Kidney (tissue), 13 donors: ENCODE measurements at regions not wholly inside any gene's neighbourhood (a gene's known extent, or its start where the extent isn't known, plus 50 kb on each side); places are given as distances from the start of the nearest gene placed in this dataset.

Experiments
- DNase-seq, 5 donors: peaks; one replicate each; pipeline ENCODE4 v3.0.0-alpha.2; 2013 to 2020
- FAIRE-seq: peaks from 2 replicates; lab custom pipeline; 2012; peaks lifted over from hg19 to GRCh38; lab: Jason Lieb, UNC
- H3K27ac ChIP-seq, 2 donors: one replicate each; pipeline ENCODE4 v1.7.0; 2013; ENCODE audit warnings: low read depth in 2 of 2, low read length in 2 of 2, inconsistent platforms in 1 of 2
- H3K27me3 ChIP-seq: one replicate; pipeline ENCODE4 v1.7.1; 2013; ENCODE audit warnings: low read length, inconsistent platforms; ENCODE audit not compliant: control insufficient read depth, insufficient read depth
- H3K36me3 ChIP-seq, 3 donors: one replicate each; pipeline versions ENCODE4 v1.7.0 to v1.7.1; 2013; ENCODE audit warnings: low read length in 3 of 3, control low read depth in 1 of 3, inconsistent platforms in 1 of 3; ENCODE audit not compliant: insufficient read depth in 3 of 3, control insufficient read depth in 2 of 3
- H3K4me1 ChIP-seq, 3 donors: one replicate each; pipeline versions ENCODE4 v1.7.0 to v1.7.1; 2013; ENCODE audit warnings: low read length in 3 of 3, inconsistent platforms in 1 of 3, low read depth in 1 of 3; ENCODE audit not compliant: control insufficient read depth in 2 of 3, insufficient read depth in 2 of 3
- H3K4me3 ChIP-seq, 3 donors: one replicate each; pipeline versions ENCODE4 v1.7.0 to v1.8.1; 2013; ENCODE audit warnings: low read length in 3 of 3, control low read depth in 1 of 3, inconsistent platforms in 1 of 3
- H3K9ac ChIP-seq, 3 donors: one replicate each; pipeline versions ENCODE4 v1.7.0 to v1.7.1; 2013; ENCODE audit warnings: low read length in 3 of 3, control low read depth in 1 of 3, inconsistent platforms in 1 of 3
- H3K9me3 ChIP-seq, 3 donors: one replicate each; pipeline versions ENCODE4 v1.7.0 to v1.7.1; 2013; ENCODE audit warnings: low read length in 3 of 3, control low read depth in 1 of 3, inconsistent platforms in 1 of 3; ENCODE audit not compliant: control insufficient read depth in 2 of 3, insufficient read depth in 1 of 3
- intact Hi-C: fragments of 100-400 bp; cut with DNase I; formaldehyde crosslinking; loops from one replicate; pipeline ENCODE4 v1.11.1; 2022
- TF ChIP-seq, protein P1 (sequence below): IDR thresholded peaks from 3 replicates; pipeline ENCODE4 v1.5.1; 2012; ENCODE audit warnings: mild to moderate bottlenecking, moderate library complexity, borderline replicate concordance; ENCODE audit not compliant: insufficient read depth; ENCODE audit errors: extremely low read depth
- donor health status: control.
- donor health status: control.
- donor health status: control.
- donor health status: control.
- donor health status: control.
- donor health status: DM: yes; HTN: yes; CAD: no.
- donor health status: Normal renal cell carcinoma (clear cell type).

DNA sequence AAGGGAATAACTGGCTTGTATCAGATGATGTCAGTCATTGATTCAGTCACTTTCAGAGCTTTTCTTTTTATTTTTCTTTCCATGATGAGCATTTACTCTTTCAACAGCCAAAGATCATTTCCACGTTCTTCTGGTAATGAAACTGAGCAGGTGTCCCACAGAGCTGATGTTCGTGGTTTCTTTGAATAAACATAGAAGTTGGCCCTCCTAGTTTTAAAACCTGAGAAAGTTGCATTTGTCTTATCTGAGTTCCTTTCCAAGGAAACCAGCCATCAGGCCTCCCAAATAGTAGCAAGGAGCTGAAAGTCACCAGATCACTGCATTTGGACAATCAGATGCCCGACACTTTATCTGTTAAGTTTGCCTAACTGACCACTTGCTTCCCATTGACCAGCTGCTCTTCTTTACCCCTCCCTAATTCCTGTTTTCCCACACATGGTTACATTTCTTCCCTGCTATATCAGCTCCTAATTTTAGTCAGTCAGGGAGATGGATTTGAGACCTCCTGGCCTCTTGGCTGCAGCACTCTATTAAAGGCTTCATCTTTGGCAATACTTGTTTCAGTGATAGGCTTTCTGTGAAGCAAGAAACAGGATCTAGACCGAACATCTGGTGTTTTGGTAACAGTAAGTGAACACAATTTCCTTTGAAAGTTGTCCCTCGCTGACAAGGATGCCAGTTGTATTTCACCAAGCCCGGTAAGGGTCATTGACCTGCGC, 420.8 kb downstream of the CHSY3 start:
- FAIRE-seq: no peak
- no peak overlapping the region for H3K9ac ChIP-seq
- no peak overlapping the region for H3K27ac ChIP-seq
- no peak overlapping the region for H3K4me3 ChIP-seq
- DNase-seq: no peak
- H3K36me3 ChIP-seq: no peaks in the 10 kb centered on the region
- TF ChIP-seq, protein P1, sequence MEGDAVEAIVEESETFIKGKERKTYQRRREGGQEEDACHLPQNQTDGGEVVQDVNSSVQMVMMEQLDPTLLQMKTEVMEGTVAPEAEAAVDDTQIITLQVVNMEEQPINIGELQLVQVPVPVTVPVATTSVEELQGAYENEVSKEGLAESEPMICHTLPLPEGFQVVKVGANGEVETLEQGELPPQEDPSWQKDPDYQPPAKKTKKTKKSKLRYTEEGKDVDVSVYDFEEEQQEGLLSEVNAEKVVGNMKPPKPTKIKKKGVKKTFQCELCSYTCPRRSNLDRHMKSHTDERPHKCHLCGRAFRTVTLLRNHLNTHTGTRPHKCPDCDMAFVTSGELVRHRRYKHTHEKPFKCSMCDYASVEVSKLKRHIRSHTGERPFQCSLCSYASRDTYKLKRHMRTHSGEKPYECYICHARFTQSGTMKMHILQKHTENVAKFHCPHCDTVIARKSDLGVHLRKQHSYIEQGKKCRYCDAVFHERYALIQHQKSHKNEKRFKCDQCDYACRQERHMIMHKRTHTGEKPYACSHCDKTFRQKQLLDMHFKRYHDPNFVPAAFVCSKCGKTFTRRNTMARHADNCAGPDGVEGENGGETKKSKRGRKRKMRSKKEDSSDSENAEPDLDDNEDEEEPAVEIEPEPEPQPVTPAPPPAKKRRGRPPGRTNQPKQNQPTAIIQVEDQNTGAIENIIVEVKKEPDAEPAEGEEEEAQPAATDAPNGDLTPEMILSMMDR: no peak
- H3K27me3 ChIP-seq: no peaks in the 10 kb centered on the region
- H3K9me3 ChIP-seq: peaks cover 0 to 5% (median 0%) of the 10 kb centered on the region in 3 donors
- intact Hi-C loops: no loop called here
- H3K4me1 ChIP-seq: no peaks in the 10 kb centered on the region

DNA sequence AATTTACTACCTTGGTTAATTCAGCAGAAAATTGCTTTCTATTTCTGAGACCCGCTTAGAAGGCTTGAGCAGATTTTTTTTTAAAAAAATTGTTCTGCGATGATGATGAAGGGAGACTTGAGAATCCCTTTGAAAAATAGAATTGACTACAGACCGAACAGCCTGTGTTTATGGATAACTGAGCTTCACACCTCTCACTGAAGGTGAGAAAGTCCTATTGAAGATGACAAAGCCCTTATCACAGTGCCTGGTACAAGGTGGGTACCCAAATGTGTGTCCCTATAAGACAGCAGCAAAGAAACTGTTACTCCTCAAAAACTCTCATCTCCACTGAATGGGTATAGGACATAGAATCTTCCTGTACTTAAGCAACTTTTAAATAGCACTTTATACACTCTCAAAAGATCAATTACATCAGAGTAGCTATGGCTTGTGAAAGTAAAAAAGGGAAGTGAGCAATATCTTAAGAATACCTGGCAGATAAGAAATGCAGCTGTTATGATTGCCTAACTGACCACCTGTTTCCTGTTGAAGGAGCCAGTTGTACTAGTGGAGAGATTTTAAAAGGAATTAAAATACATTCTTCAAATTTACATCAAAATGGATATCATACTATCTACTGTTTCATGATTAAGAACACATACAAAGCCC, 419.7 kb downstream of the CHSY3 start:
- TF ChIP-seq, protein P1: no peak
- Histone ChIP-seq H3K27ac (no peak overlapping the region), H3K4me3 (no peak overlapping the region), H3K36me3 (no peaks in the 10 kb centered on the region), H3K9ac (no peak overlapping the region), H3K4me1 (no peaks in the 10 kb centered on the region), H3K27me3 (no peaks in the 10 kb centered on the region), H3K9me3 (peaks cover 0 to 5% (median 0%) of the 10 kb centered on the region in 3 donors)
- FAIRE-seq (no peak), DNase-seq (no peak)
- intact Hi-C loops: no loop called here

- no peak overlapping the region for H3K9ac ChIP-seq
- H3K9me3 ChIP-seq: peaks cover 0 to 5% (median 0%) of the 10 kb centered on the region in 3 donors
- H3K4me1 ChIP-seq: no peaks in the 10 kb centered on the region
- no peak overlapping the region for H3K27ac ChIP-seq
- no peaks in the 10 kb centered on the region for H3K27me3 ChIP-seq
- intact Hi-C loops: no loop called here
- H3K36me3 ChIP-seq: no peaks in the 10 kb centered on the region
- DNase-seq (no peak), FAIRE-seq (no peak)
- no peak overlapping the region for H3K4me3 ChIP-seq
- TF ChIP-seq, protein P1: no peak
Measured at GRCh38 chr5:130321931-130322330, 417.7 kb downstream of the CHSY3 start.
